Esophagus muscularis mucosa (tissue), 4 donors: ENCODE measurements at regions not wholly inside any gene's neighbourhood (a gene's known extent, or its start where the extent isn't known, plus 50 kb on each side); places are given as distances from the start of the nearest gene placed in this dataset.
A peak's percentile ranks its signal among the peaks of the same experiment; 100 is the strongest.

Source experiments
- DNase-seq: peaks from one replicate; pipeline ENCODE4 v3.0.0-alpha.2; 2017; ENCODE audit errors: extremely low spot score
- H3K27ac ChIP-seq, 4 donors: fragments of 200-600 bp; sonication (generic); replicated peaks in 1 of 4; 1 replicate in 3 of 4; 2 replicates in 1 of 4; pipeline ENCODE4 v1.5.1; 2016 to 2019; ENCODE audit warnings: mild to moderate bottlenecking in 1 of 4
- H3K27me3 ChIP-seq, 4 donors: fragments of 200-600 bp; sonication (generic); one replicate each; pipeline versions ENCODE4 v1.5.1 to v1.6.0; 2016 to 2019
- H3K36me3 ChIP-seq, 4 donors: fragments of 200-600 bp; sonication (generic); one replicate each; pipeline ENCODE4 v1.5.1; 2016 to 2019
- H3K4me1 ChIP-seq, 4 donors: fragments of 200-600 bp; sonication (generic); one replicate each; pipeline ENCODE4 v1.5.1; 2016 to 2019
- H3K4me3 ChIP-seq, 4 donors: fragments of 200-600 bp; sonication (generic); 1 replicate in 2 of 4; 2 replicates in 2 of 4; pipeline ENCODE4 v1.5.1; 2016 to 2019; ENCODE audit warnings: mild to moderate bottlenecking in 4 of 4, moderate library complexity in 1 of 4
- H3K9me3 ChIP-seq, 4 donors: fragments of 200-600 bp; sonication (generic); 1 replicate in 3 of 4; 2 replicates in 1 of 4; pipeline ENCODE4 v1.5.1; 2016 to 2019
- CTCF ChIP-seq, 3 experiments: fragments of 200-600 bp in 2 of 3; fragments of 450-650 bp in 1 of 3; sonication (generic) in 2 of 3; IDR thresholded peaks; one replicate each; pipeline ENCODE4 v1.5.1; 2017 to 2019; ENCODE audit warnings: antibody characterized with exemption in 3 of 3, mild to moderate bottlenecking in 2 of 3, moderate library complexity in 1 of 3
- EP300 ChIP-seq: sonication (generic); formaldehyde crosslinking; IDR thresholded peaks from one replicate; pipeline ENCODE4 v1.6.1; 2017; ENCODE audit warnings: antibody characterized with exemption
- POLR2A ChIP-seq: fragments of 450-650 bp; IDR thresholded peaks from one replicate; pipeline ENCODE4 v1.6.1; 2017; ENCODE audit warnings: antibody characterized with exemption, moderate library complexity, mild to moderate bottlenecking, low read depth
- POLR2AphosphoS5 ChIP-seq, 2 donors: sonication (generic); formaldehyde crosslinking; IDR thresholded peaks; one replicate each; pipeline ENCODE4 v1.6.1; 2017; ENCODE audit warnings: antibody characterized with exemption in 2 of 2
- WGBS: methylation state at CpG from one replicate; pipeline ENCODE4 v1.1.5; 2018; 5-methylcytosine and 5-hydroxymethylcytosine counted together
- intact Hi-C: fragments of 100-400 bp; cut with DNase I; formaldehyde crosslinking; loops from one replicate; pipeline ENCODE4 v1.15.1; 2023

- no peaks in the 10 kb centered on the region for H3K9me3 ChIP-seq
- TF ChIP-seq POLR2A (no peak), POLR2AphosphoS5 (IDR thresholded peaks at IDR 0.05) (no peak), EP300 (no peak), CTCF (IDR thresholded peaks at IDR 0.05) (no peak)
- no peaks in the 10 kb centered on the region for H3K27me3 ChIP-seq
- DNase-seq, result peak; percentile 66
- intact Hi-C loops, result no loop called here
- 72% methylated on average over 5 of the region's 5 CpGs for WGBS
- no peak overlapping the region for H3K27ac ChIP-seq
- H3K4me1 ChIP-seq, result no peaks in the 10 kb centered on the region
- no peak overlapping the region for H3K4me3 ChIP-seq
- H3K36me3 ChIP-seq, result no peaks in the 10 kb centered on the region
Observed at GRCh38 chr7:24119852-24120251, 164.1 kb upstream of the NPY start.

GRCh38 chr7:24123076-24123475 is 160.9 kb upstream of the NPY start:
- intact Hi-C loops, result no loop called here
- H3K36me3 ChIP-seq, result no peaks in the 10 kb centered on the region
- no peak overlapping the region for H3K4me3 ChIP-seq
- H3K27me3 ChIP-seq, result no peaks in the 10 kb centered on the region
- DNase-seq, result no peak
- no peaks in the 10 kb centered on the region for H3K9me3 ChIP-seq
- no peak for TF ChIP-seq POLR2A
- H3K4me1 ChIP-seq, result no peaks in the 10 kb centered on the region
- H3K27ac ChIP-seq, result no peak overlapping the region

GRCh38 chr7:24125765-24126164 is 158.2 kb upstream of the NPY start:
- 90% methylated on average over 1 of the region's 1 CpG for WGBS
- intact Hi-C loops, result no loop called here
- no peak for TF ChIP-seq EP300
- TF ChIP-seq CTCF (IDR thresholded peaks at IDR 0.05), result no peak
- TF ChIP-seq POLR2AphosphoS5 (IDR thresholded peaks at IDR 0.05), result no peak
- TF ChIP-seq POLR2A, result no peak
- Histone ChIP-seq H3K27ac (no peak overlapping the region), H3K4me3 (no peak overlapping the region), H3K27me3 (no peaks in the 10 kb centered on the region), H3K4me1 (no peaks in the 10 kb centered on the region), H3K9me3 (no peaks in the 10 kb centered on the region), H3K36me3 (no peaks in the 10 kb centered on the region)
- DNase-seq, result no peak

- 77% methylated on average over 3 of the region's 3 CpGs for WGBS
- no peaks in the 10 kb centered on the region for H3K4me1 ChIP-seq
- H3K27ac ChIP-seq, result no peak overlapping the region
- no peaks in the 10 kb centered on the region for H3K36me3 ChIP-seq
- no peak overlapping the region for H3K4me3 ChIP-seq
- TF ChIP-seq POLR2A (no peak), EP300 (no peak), POLR2AphosphoS5 (IDR thresholded peaks at IDR 0.05) (no peak), CTCF (IDR thresholded peaks at IDR 0.05) (no peak)
- no peaks in the 10 kb centered on the region for H3K27me3 ChIP-seq
- DNase-seq, result no peak
- H3K9me3 ChIP-seq, result no peaks in the 10 kb centered on the region
- intact Hi-C loops, result no loop called here
Observed at GRCh38 chr7:24127930-24128329, 156.1 kb upstream of the NPY start.

- no peak overlapping the region for H3K4me3 ChIP-seq
- peak; percentile 86 for DNase-seq
- no peaks in the 10 kb centered on the region for H3K9me3 ChIP-seq
- 74% methylated on average over 3 of the region's 4 CpGs for WGBS
- no peaks in the 10 kb centered on the region for H3K36me3 ChIP-seq
- intact Hi-C loops, result no loop called here
- H3K27ac ChIP-seq, result no peak overlapping the region
- TF ChIP-seq POLR2A (no peak), POLR2AphosphoS5 (IDR thresholded peaks at IDR 0.05) (no peak), CTCF (IDR thresholded peaks at IDR 0.05) (no peak), EP300 (no peak)
- H3K27me3 ChIP-seq, result no peaks in the 10 kb centered on the region
- H3K4me1 ChIP-seq, result no peaks in the 10 kb centered on the region
Observed at GRCh38 chr7:24129597-24129996, 154.4 kb upstream of the NPY start.
